GM19025 (cell line): ENCODE measurements at regions not wholly inside any gene's neighbourhood (a gene's known extent, or its start where the extent isn't known, plus 50 kb on each side); places are given as distances from the start of the nearest gene placed in this dataset.
"Not testable (repeated sequence)": the region's sequence is repeated elsewhere in the genome, so short reads cannot be mapped to it uniquely, and the experiment has no call there.

Experiments used
- ATAC-seq: cut with Tn5 transposase; IDR thresholded peaks from one replicate; pipeline ENCODE4 v1.9.1; 2021; ENCODE audit warnings: mild to moderate bottlenecking, low read depth, moderate library complexity; ENCODE audit not compliant: unreplicated experiment

DNA sequence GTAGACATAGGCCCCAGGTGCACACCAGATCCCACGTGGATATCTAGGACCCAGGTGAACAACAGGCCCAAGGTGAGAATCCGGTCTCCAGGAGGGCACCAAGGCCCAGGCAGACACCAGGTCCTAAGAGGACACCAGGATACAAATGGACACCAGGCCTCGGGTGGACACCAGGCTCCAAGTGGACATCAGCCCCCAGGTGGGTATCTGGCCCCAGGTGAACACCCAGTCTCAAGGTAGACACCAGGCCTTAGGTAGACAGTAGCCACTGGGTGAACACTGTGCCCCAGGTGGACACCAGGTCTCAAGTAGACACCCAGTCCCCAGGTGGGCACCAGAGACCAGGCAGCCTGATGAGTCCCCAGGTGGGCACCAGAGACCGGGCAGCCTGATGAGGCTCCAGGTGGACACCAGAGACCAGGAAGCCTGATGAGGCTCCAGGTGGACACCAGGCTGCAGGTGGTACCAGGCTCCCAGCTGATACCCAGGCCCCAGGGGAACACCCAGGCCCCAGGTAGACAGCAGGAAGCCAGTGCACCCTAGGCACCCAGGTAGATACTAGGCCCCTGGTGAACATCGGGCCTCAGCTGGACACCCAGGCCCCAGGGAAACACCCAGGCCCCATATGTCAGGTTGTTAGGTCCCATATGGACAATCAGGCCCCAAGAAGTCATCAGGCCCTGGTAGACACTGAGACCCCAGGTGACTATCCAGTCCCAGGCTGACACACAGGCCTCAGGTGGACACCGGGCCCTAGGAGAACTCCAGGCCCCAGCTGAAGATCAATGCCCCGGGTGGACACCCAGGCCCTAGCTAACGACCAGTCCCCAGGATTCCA lies 55.1 kb upstream of the SEPTIN5 start:
- ATAC-seq = no peak

DNA sequence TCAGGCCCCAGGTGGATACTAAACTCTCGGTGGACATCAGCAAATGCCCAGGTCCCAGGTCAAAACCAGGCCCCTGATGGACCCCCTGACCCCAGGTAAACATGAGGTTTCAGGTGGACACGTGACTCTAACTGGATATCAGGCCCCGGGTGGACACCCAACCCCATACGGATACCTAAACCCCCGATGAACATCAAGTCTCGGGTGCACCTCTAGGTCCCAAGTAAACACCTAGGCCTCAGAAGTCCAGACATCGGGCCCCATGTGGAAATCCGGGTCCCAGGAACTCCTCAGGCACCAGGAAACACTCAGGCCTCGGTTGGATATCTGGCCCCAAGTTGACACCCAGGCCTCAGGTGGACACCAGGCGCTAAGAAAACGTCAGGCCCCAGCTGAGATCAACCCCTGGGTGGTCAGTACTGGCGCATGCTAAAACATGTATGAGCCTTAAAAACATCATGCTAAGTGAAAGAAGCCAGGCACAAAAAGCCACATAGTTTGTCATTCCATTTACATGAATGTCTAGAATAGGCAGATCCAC lies 54.4 kb upstream of the SEPTIN5 start:
- ATAC-seq = no peak

DNA sequence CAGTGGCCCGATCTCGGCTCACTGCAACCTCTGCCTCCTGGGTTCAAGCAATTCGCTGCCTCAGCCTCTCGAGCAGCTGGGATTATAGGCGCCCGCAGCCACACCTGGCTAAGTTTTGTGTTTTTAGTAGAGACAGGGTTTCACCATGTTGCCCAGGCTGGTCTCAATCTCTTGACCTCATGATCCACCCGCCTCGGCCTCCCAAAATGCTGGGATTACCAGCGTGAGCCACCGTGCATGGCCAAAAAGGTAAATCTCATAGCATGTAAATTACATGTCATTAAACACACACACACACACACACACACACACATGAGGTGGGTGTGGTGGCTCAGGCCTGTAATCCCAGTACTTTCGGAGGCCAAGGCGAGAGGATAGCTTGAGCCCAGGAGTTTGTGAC lies 53.7 kb upstream of the SEPTIN5 start:
- ATAC-seq = not testable (repeated sequence)

- no peak for ATAC-seq
Observed at GRCh38 chr22:19661156-19661555, 53.1 kb upstream of the SEPTIN5 start.

GRCh38 chr22:19662049-19662684 lies 52.1 kb upstream of the SEPTIN5 start:
- not testable (repeated sequence) for ATAC-seq

- no peak for ATAC-seq
Observed at GRCh38 chr22:19663286-19663815, 51.0 kb upstream of the SEPTIN5 start.

DNA sequence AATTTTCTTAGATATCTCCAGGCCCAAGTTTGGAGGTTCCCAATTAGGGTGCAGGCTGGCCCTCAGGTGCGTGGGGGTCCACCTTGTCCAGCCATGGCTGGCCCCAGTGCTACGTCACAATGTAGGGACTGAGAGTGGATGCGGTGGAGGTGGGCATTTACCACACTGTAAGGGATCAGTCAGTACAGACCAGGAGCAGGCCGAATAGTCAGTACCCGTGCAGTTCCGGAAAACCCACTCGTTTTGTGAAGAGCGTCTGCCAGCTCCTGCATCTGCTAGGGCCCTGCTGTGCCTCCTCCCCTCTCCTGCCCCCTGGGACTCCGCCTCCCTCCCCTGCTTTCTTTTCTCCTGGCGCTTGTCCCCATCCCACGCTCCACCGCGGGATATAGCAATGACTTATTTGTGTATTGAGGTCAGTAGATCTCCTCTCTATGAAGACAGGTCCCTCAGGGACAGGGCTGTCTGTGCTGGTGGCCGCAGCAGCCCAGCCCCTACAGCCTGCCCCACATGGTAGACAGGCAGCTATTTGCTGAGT lies 50.4 kb upstream of the SEPTIN5 start:
- no peak for ATAC-seq

GRCh38 chr22:19664406-19664805 lies 49.9 kb upstream of the SEPTIN5 start:
- no peak for ATAC-seq
